Right lung (tissue), 2 donors: ENCODE measurements at regions not wholly inside any gene's neighbourhood (a gene's known extent, or its start where the extent isn't known, plus 50 kb on each side); places are given as distances from the start of the nearest gene placed in this dataset.

Experiments
- DNase-seq, 2 donors: peaks; one replicate each; pipeline ENCODE4 v3.0.0-alpha.2; 2013

- DNase-seq, result no peak
Measured at GRCh38 chr10:36634916-36635315, 490.5 kb upstream of the ANKRD30A start.

GRCh38 chr10:36630267-36630666, 495.1 kb upstream of the ANKRD30A start:
- DNase-seq, result no peak

DNA sequence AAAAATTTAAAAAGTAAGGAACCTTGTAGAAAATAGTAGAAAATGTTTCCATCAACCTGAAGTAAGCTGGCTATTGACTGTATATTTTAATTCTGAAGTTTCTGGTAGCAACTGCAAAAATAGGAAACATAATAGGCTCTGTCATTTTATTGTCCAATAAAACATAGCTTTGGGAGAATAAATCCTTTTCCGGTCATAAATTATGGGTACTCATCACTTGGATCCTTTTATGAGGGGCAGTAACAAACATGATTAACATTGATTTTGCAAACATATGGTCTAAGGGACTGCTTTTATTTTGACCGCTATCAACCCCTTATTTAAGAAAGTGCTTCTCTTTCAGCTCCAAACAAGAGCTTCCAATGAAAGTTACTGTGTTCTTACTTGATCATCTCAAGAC, 495.9 kb upstream of the ANKRD30A start:
- DNase-seq, result no peak

DNA sequence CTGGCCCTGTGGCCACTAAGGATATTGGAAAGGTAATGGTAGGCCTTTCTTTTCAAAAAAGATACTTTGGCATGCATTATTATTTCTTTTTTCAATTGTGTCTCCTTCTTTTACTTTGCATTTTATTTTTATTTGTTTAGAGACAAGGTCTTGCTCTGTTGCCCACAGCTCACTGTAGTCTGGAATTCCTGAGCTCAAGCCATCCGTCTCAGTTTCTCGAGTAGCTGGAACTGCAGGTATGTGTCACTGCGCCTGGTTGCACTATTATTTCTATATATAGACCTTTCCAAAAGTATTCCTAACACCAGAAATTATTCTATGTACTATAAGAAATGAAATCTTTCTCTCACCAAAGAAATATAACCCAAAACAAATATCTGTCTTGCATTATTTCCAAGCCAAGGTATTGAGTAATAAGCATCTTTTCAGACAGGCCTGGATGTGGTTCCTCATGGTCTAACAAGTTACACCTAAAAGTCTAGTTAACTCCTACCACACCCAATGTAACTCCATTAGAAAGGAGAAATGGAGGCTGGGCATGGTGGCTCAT, 500.8 kb upstream of the ANKRD30A start:
- DNase-seq, result no peak

- no peak for DNase-seq
Measured at GRCh38 chr10:36621346-36621745, 504.1 kb upstream of the ANKRD30A start.

DNA sequence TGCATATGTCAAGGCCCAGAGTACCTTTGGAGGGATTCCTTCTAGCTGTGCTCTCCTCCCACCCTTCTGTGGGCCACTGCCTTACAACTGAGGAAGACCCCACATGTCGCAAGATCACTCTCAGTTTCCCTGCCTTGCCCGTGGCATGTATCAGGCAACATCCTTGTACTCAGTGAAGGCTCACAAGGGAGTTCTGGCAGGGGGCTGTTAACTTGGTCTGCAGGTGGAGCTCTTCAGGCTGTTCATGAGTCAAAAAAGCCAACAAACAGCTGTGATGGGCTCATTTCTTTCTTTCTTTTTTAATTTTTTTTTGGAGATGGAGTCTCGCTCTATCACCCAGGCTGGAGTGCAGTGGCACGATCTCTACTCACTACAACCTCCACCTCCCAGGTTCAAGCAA, 513.0 kb upstream of the ANKRD30A start:
- DNase-seq, result no peak

- no peak for DNase-seq
Measured at GRCh38 chr10:36608866-36609265, 516.5 kb upstream of the ANKRD30A start.

GRCh38 chr10:36608251-36608650, 517.1 kb upstream of the ANKRD30A start:
- DNase-seq, result no peak

GRCh38 chr10:36606234-36606839, 519.1 kb upstream of the ANKRD30A start:
- DNase-seq, result no peak

- DNase-seq, result no peak
Measured at GRCh38 chr10:36604316-36604715, 521.1 kb upstream of the ANKRD30A start.

- DNase-seq, result no peak
Measured at GRCh38 chr10:36603688-36604087, 521.7 kb upstream of the ANKRD30A start.

GRCh38 chr10:36602374-36602773, 523.0 kb upstream of the ANKRD30A start:
- DNase-seq, result no peak

GRCh38 chr10:36597756-36598320, 527.6 kb upstream of the ANKRD30A start:
- DNase-seq, result no peak

DNA sequence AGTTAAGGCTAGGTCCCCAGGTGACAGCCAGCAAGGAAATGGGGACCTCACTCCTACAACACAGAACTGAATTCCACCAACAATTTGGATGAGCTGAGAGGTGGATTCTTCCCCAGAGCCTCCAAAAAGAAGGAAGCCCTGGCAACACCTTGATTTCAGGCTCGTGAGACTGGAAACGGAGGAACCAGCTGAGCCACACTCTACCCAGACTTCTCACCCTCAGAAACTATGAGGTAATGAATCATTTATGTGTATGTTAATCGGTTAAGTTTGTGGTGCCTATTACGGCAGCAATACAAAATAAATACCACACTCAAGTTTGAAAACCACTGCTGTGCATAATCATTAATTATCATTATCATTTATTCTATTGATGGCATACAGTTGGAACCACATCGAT, 532.4 kb upstream of the ANKRD30A start:
- no peak for DNase-seq

- no peak for DNase-seq
Measured at GRCh38 chr10:36591436-36591835, 534.0 kb upstream of the ANKRD30A start.

DNA sequence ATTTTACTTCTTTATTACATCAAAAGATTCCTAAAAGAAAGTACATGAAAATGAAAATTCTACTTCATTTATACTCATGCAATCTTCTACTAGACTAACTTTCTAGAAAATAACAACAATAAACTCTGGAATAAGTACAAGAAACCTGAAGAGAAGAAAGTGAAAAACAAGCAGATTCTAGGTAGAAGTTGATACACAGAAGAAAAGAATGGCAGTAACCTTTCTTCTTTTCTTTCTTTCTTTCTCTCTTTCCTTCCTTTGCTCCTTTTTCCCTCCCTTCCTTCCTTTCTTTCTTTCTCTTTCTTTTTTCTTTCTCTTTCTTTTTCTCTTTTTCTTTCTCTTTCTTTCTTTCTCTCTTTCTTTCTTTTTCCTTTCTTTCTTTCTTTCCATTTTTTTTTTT, 541.7 kb upstream of the ANKRD30A start:
- DNase-seq, result no peak

DNA sequence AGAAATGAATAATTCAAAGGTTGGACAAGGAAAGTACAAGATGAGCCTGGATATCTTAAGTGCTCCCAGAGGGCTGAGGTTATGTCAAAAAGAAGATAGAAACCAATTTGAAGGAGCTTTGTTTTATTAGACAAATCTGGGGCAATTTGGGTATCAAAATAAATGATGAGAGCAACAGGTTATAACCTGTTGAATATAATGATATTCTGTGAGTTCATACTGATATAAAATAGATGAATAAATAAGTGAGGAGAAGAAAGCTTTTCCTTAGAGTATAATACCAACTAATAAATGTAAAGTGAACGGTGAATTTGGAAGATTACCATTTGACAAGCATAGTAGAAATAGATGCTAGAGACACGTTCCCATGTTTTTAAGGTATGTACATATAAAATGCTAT, 544.2 kb upstream of the ANKRD30A start:
- DNase-seq, result no peak

DNA sequence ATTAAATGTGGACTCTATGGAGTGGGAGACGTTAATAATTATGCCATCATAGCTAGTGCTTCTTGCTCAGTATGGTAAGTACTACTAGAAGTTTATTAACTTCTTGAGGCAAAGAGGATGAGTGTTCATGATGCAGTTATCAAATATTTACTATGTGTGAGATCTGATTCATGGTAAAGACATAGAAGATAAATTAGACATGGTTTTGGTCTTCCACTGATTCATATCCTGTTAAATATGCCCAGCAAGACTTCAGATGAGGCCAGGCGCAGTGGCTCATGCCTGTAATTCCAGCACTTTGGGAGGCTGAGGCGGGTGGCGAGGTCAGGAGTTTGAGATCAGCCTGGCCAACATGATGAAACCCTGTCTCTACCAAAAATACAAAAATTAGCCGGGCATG, 547.1 kb upstream of the ANKRD30A start:
- no peak for DNase-seq

DNA sequence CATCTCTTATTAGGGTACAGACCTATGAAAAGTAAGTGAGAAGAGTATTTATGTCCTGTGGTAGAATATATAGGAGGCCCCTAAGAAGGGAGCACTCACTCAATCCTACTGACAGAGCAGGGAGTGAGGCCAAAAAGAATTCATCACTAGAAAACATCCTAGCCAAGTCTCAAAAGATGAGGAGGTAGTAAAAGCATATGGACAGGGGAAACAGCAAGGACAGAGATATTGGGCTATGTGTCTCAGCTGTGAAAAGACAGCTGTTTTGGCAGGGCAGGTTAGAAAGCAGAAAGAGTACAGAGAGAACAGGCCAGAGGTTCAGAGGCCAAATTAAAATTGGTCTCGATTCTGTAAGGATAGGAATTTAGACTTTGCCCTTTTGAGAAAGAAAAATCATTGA, 548.3 kb upstream of the ANKRD30A start:
- DNase-seq, result no peak

GRCh38 chr10:36574207-36574606, 551.2 kb upstream of the ANKRD30A start:
- no peak for DNase-seq

- DNase-seq, result peak in 1 of 2 donors; percentile 1
Measured at GRCh38 chr10:36573246-36573645, 552.2 kb upstream of the ANKRD30A start.

- no peak for DNase-seq
Measured at GRCh38 chr10:36564433-36564832, 561.0 kb upstream of the ANKRD30A start.

DNA sequence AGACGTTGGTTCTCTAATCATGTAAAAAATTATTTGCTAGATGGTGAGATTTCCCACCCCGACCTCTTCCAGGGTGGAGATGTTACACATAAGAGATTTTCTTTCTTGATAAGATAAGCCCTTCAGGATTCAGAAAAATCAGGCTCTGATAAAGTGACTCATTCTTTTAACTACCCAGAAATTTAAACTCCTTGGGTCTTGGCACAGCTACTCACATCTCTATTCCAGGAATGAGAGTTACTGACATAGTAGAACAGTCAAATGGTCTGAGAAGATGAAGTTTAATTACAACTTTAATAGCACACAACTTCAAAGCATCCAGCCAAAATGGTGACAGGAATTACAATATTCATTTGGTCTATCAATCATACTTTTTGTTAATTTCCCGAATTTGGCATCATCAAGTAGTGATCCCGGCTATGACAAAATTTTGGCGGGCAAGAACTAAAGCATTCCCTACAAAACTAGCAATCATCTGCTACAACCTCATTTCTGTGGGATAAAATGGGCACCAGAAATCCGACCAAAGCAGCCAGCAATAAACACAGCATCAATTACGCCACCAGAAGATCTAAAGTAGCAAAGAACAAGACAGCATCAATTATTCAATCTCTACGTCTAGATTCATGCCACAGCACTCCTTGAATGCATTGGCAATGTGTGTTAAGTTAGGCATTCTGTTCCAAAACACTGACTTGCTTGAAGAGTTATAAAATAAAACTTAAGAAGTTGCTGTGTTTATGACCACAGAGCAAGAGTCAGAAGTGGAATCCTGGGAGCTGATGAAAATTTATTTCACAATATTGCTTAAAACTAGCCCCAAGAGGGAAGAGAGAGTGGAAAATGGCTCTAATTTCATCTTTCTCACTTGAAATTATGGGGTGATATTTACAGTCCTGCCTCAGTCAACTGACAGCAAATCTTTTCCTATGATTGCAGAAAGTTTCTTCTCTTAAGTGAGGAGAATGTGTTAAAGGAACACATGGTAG, 565.7 kb upstream of the ANKRD30A start:
- DNase-seq, result no peak
